ENCODE measurements at regions not wholly inside any gene's neighbourhood (a gene's known extent, or its start where the extent isn't known, plus 50 kb on each side); places are given as distances from the start of the nearest gene placed in this dataset.

GRCh38 chr11:103779054-103779453, 257.4 kb upstream of the DDI1 start:
- Mint-ChIP-seq H3K4me3 (no peak overlapping the region), H3K27ac (no peak overlapping the region), H3K4me1 (no peaks in the 10 kb centered on the region), H3K9me3 (no peaks in the 10 kb centered on the region), H3K36me3 (no peaks in the 10 kb centered on the region), H3K27me3 (ENCODE audit: insufficient read depth, low read depth) (no peaks in the 10 kb centered on the region)
- Histone ChIP-seq H2AFZ (replicated peaks) (no peak overlapping the region), H3K79me2 (ENCODE audit: low read depth) (no peaks in the 10 kb centered on the region), H3K4me2 (no peak overlapping the region), H3K36me3 (no peaks in the 10 kb centered on the region), H3F3A (ENCODE audit: low read depth) (no peaks in the 10 kb centered on the region), H3K27me3 (no peaks in the 10 kb centered on the region), H3K9me3 (ENCODE audit: low read depth) (no peaks in the 10 kb centered on the region), H3K27ac (no peak overlapping the region), H3K9ac (no peak overlapping the region), H3K4me1 (no peaks in the 10 kb centered on the region), H3K4me3 (no peak overlapping the region), H4K20me1 (ENCODE audit: low read depth) (no peaks in the 10 kb centered on the region)
- no peak for DNase-seq (ENCODE audit: low spot score)
- TF ChIP-seq EZH2 (IDR thresholded peaks at IDR 0.05): no peak
- no peak for TF ChIP-seq CTCF (IDR thresholded peaks at IDR 0.05)
- no peak for TF ChIP-seq EZH2phosphoT487 (IDR thresholded peaks at IDR 0.05)

- TF ChIP-seq CTCF (IDR thresholded peaks at IDR 0.05) (no peak), EZH2 (IDR thresholded peaks at IDR 0.05) (no peak), EZH2phosphoT487 (IDR thresholded peaks at IDR 0.05) (no peak)
- no peak for DNase-seq (ENCODE audit: low spot score)
- peaks cover 8% of the 10 kb centered on the region for H3K9me3 Mint-ChIP-seq
- H3K9me3 ChIP-seq (ENCODE audit: low read depth): no peaks in the 10 kb centered on the region
- no peaks in the 10 kb centered on the region for H3K27me3 Mint-ChIP-seq (ENCODE audit: insufficient read depth, low read depth)
- H3K27ac Mint-ChIP-seq: no peak overlapping the region
- H3K27me3 ChIP-seq: no peaks in the 10 kb centered on the region
- no peaks in the 10 kb centered on the region for H3K4me1 ChIP-seq
- H3K9ac ChIP-seq: no peak overlapping the region
- H3K36me3 Mint-ChIP-seq: no peaks in the 10 kb centered on the region
- H2AFZ ChIP-seq (replicated peaks): no peak overlapping the region
- H3K4me3 ChIP-seq: no peak overlapping the region
- H3F3A ChIP-seq (ENCODE audit: low read depth): no peaks in the 10 kb centered on the region
- no peaks in the 10 kb centered on the region for H3K79me2 ChIP-seq (ENCODE audit: low read depth)
- no peak overlapping the region for H3K27ac ChIP-seq
- H3K4me2 ChIP-seq: no peak overlapping the region
- H3K4me3 Mint-ChIP-seq: no peak overlapping the region
- no peaks in the 10 kb centered on the region for H3K36me3 ChIP-seq
- H4K20me1 ChIP-seq (ENCODE audit: low read depth): no peaks in the 10 kb centered on the region
- H3K4me1 Mint-ChIP-seq: no peaks in the 10 kb centered on the region
Observed at GRCh38 chr11:103789952-103790351, 246.5 kb upstream of the DDI1 start.

GRCh38 chr11:103792981-103793468, 243.4 kb upstream of the DDI1 start:
- H3K9me3 ChIP-seq (ENCODE audit: low read depth): no peaks in the 10 kb centered on the region
- no peaks in the 10 kb centered on the region for H3K79me2 ChIP-seq (ENCODE audit: low read depth)
- no peak overlapping the region for H3K27ac ChIP-seq
- no peaks in the 10 kb centered on the region for H3K4me1 ChIP-seq
- H3K36me3 ChIP-seq: no peaks in the 10 kb centered on the region
- no peaks in the 10 kb centered on the region for H3K36me3 Mint-ChIP-seq
- DNase-seq (ENCODE audit: low spot score): no peak
- H4K20me1 ChIP-seq (ENCODE audit: low read depth): no peaks in the 10 kb centered on the region
- peaks cover 6% of the 10 kb centered on the region for H3K9me3 Mint-ChIP-seq
- no peaks in the 10 kb centered on the region for H3K4me1 Mint-ChIP-seq
- peaks cover 2% of the 10 kb centered on the region for H3K27me3 Mint-ChIP-seq (ENCODE audit: insufficient read depth, low read depth)
- no peaks in the 10 kb centered on the region for H3K27me3 ChIP-seq
- no peaks in the 10 kb centered on the region for H3F3A ChIP-seq (ENCODE audit: low read depth)
- no peak overlapping the region for H3K27ac Mint-ChIP-seq
- H3K9ac ChIP-seq: no peak overlapping the region
- no peak for TF ChIP-seq EZH2 (IDR thresholded peaks at IDR 0.05)
- no peak for TF ChIP-seq EZH2phosphoT487 (IDR thresholded peaks at IDR 0.05)
- no peak for TF ChIP-seq CTCF (IDR thresholded peaks at IDR 0.05)
- H3K4me2 ChIP-seq: no peak overlapping the region
- no peak overlapping the region for H2AFZ ChIP-seq (replicated peaks)
- H3K4me3 Mint-ChIP-seq: no peak overlapping the region
- no peak overlapping the region for H3K4me3 ChIP-seq
